RWPE1 (cell line): ENCODE measurements at regions not wholly inside any gene's neighbourhood (a gene's known extent, or its start where the extent isn't known, plus 50 kb on each side); places are given as distances from the start of the nearest gene placed in this dataset.

Experiments
- CTCF ChIA-PET: fragments of 350-600 bp; sonication (Branson Sonifier 250); formaldehyde crosslinking; extraction: SDS; loops from one replicate; lab custom pipeline; 2021; lab: Yijun Ruan, JAX
- POLR2A ChIA-PET: fragments of 400-600 bp; formaldehyde crosslinking; extraction: SDS; loops from one replicate; lab custom pipeline; 2020; ENCODE audit warnings: antibody characterized with exemption; ENCODE audit not compliant: low non-redundant PET; lab: Yijun Ruan, JAX
- DNase-seq: peaks from one replicate; pipeline ENCODE4 v3.0.0; 2012; ENCODE audit warnings: low spot score
- H3K27ac ChIP-seq: fragments of 450-650 bp; 2 replicates; pipeline ENCODE4 v1.5.1; 2017
- CTCF ChIP-seq: fragments of 450-650 bp; conservative IDR thresholded peaks from 2 replicates; pipeline ENCODE4 v1.5.1; 2017; ENCODE audit warnings: low read depth, mild to moderate bottlenecking

DNA sequence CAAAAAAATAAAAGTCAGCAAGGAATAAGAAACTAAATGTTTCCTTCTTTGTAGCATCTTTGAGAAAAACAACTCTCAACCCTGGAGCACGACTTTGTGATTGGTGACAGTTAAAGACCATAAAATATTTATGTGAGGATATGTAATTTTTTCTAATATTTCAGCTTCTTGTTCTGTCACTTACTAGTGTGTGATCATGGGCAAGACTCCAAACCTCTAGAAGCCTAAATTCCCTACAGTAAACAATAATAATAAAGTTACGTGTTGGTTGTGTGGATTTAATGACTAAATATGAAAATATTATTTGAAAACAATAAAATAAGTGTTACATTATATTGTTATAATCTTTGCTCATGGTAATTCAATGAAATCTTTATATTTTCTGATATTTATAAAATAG lies 735.6 kb upstream of the MARCKS start:
- no peak for TF ChIP-seq CTCF
- POLR2A ChIA-PET, result no interaction called here
- CTCF ChIA-PET, result interaction anchor here (0.5 to 1.2 kb wide), 2 partner anchors 448 to 737 kb away, joined by 3 to 7 read pairs; no protein-coding TSS in a partner anchor
- no peak overlapping the region for H3K27ac ChIP-seq
- DNase-seq, result no peak

GRCh38 chr6:113122060-113122459 lies 735.1 kb upstream of the MARCKS start:
- ChIA-PET CTCF (interaction anchor here (0.5 to 1.0 kb wide), 2 partner anchors 46 to 447 kb away, joined by 3 to 7 read pairs; no protein-coding TSS in a partner anchor), POLR2A (no interaction called here)
- peak; percentile 75 for DNase-seq
- no peak overlapping the region for H3K27ac ChIP-seq
- TF ChIP-seq CTCF, result no peak; the same call in 1 of the 2 replicates

DNA sequence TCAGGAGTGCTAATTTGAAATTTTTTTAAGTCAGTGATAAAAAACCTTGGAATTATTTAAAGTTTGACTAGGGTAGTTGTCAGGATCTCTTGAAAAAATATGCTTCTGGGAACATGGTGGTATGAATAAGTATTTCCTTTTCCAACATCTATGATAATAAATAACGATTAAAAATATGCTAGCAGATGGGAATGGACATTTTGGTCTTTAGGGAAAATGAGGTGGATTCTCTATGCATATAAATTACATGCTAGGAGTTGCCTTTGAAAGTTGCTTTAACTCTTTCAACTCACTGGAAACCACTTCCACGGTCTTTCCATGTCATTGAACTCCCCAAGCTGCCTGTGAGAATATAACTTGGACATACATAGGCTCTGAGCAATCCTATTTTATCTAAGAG lies 731.5 kb upstream of the MARCKS start:
- POLR2A ChIA-PET, result no interaction called here
- H3K27ac ChIP-seq, result no peak overlapping the region
- DNase-seq, result no peak
- CTCF ChIA-PET, result interaction anchor here (0.5 kb wide), 1 partner anchor 237 kb away, joined by 3 read pairs; no protein-coding TSS in a partner anchor
- no peak for TF ChIP-seq CTCF

- TF ChIP-seq CTCF, result no peak
- CTCF ChIA-PET, result no interaction called here
- H3K27ac ChIP-seq, result no peak overlapping the region
- POLR2A ChIA-PET, result no interaction called here
- no peak for DNase-seq
Observed at GRCh38 chr6:113127786-113128419, 729.2 kb upstream of the MARCKS start.

- ChIA-PET CTCF (no interaction called here), POLR2A (no interaction called here)
- H3K27ac ChIP-seq, result no peak overlapping the region
- TF ChIP-seq CTCF, result no peak
- DNase-seq, result no peak
Observed at GRCh38 chr6:113128661-113129060, 728.5 kb upstream of the MARCKS start.

DNA sequence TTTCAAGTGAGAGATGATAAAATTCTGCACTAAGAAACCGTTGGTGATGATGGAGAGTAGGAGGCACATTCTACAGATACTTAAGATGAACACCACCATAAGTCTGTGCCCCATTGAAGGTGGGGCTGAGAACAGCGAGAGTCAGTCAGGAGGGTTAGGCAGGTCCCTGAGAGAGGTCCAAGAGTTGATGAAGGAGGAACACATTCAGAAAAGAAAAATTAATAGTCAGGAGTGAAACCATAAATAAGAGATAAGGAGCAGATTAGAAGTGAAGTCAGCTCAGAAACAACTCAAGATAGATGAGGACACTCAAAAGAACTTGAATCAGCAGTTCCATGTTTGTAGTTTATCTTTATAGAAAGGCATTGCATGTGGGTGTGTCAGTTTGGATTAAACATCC lies 727.2 kb upstream of the MARCKS start:
- TF ChIP-seq CTCF, result no peak
- H3K27ac ChIP-seq, result no peak overlapping the region
- DNase-seq, result no peak
- CTCF ChIA-PET, result no interaction called here
- POLR2A ChIA-PET, result no interaction called here
